GM23338 (cell line): ENCODE measurements at regions not wholly inside any gene's neighbourhood (a gene's known extent, or its start where the extent isn't known, plus 50 kb on each side); places are given as distances from the start of the nearest gene placed in this dataset.
"Not testable (repeated sequence)": the region's sequence is repeated elsewhere in the genome, so short reads cannot be mapped to it uniquely, and the experiment has no call there.

Experiments
- ATAC-seq: fragments of 200-7000 bp; cut with Tn5 transposase; 3 replicates; pipeline ENCODE4 v1.9.1; 2020
- DNase-seq: peaks from one replicate; pipeline ENCODE4 v3.0.0-alpha.2; 2015; ENCODE audit warnings: low spot score
- H2AFZ ChIP-seq: fragments of 200-600 bp; sonication (generic); 2 replicates; pipeline ENCODE4 v1.8.0; 2016; ENCODE audit warnings: antibody characterized with exemption, mild to moderate bottlenecking, moderate library complexity
- H3F3A ChIP-seq: fragments of 200-600 bp; sonication (generic); replicated peaks from 2 replicates; pipeline ENCODE4 v1.8.0; 2017; ENCODE audit warnings: antibody characterized with exemption, mixed run types, low read depth
- H3K27ac ChIP-seq: fragments of 200-600 bp; sonication (generic); 2 replicates; pipeline ENCODE4 v1.6.1; 2016; ENCODE audit warnings: low read depth
- H3K27me3 ChIP-seq: fragments of 200-600 bp; sonication (generic); 2 replicates; pipeline ENCODE4 v1.8.0; 2016; ENCODE audit warnings: mild to moderate bottlenecking, mixed run types, moderate library complexity; ENCODE audit not compliant: insufficient read depth
- H3K36me3 ChIP-seq: fragments of 200-600 bp; sonication (generic); 2 replicates; pipeline ENCODE4 v1.8.0; 2016; ENCODE audit warnings: mild to moderate bottlenecking; ENCODE audit not compliant: insufficient read depth
- H3K4me1 ChIP-seq: fragments of 200-600 bp; sonication (generic); 2 replicates; pipeline ENCODE4 v1.8.0; 2016; ENCODE audit warnings: mild to moderate bottlenecking, moderate library complexity; ENCODE audit not compliant: insufficient read depth
- H3K4me2 ChIP-seq: fragments of 200-600 bp; sonication (generic); 2 replicates; pipeline ENCODE4 v1.7.1; 2017; ENCODE audit warnings: mixed run types
- H3K4me3 ChIP-seq: fragments of 200-600 bp; sonication (generic); 2 replicates; pipeline ENCODE4 v1.6.1; 2016; ENCODE audit warnings: mixed run types
- H3K79me2 ChIP-seq: fragments of 200-600 bp; sonication (generic); replicated peaks from 2 replicates; pipeline ENCODE4 v1.8.0; 2017; ENCODE audit warnings: mild to moderate bottlenecking; ENCODE audit not compliant: insufficient read depth
- H3K9me2 ChIP-seq: fragments of 200-600 bp; sonication (generic); 2 replicates; pipeline ENCODE4 v1.8.0; 2017; ENCODE audit not compliant: insufficient read depth
- H4K20me1 ChIP-seq: fragments of 200-600 bp; sonication (generic); replicated peaks from 2 replicates; pipeline ENCODE4 v1.8.0; 2017; ENCODE audit warnings: mild to moderate bottlenecking; ENCODE audit not compliant: insufficient read depth
- H3K27ac Mint-ChIP-seq: 2 replicates; pipeline ENCODE4 v1.8.0; 2020; ENCODE audit warnings: inconsistent platforms, mild to moderate bottlenecking, moderate library complexity, mixed read lengths
- H3K27me3 Mint-ChIP-seq: 3 replicates; pipeline ENCODE4 v1.8.0; 2022; ENCODE audit warnings: low read depth, mild to moderate bottlenecking, moderate library complexity, mixed read lengths, inconsistent platforms; ENCODE audit not compliant: insufficient read depth, poor library complexity
- H3K36me3 Mint-ChIP-seq: 3 replicates; pipeline ENCODE4 v1.8.0; 2021; ENCODE audit warnings: low read depth, mild to moderate bottlenecking, inconsistent platforms, moderate library complexity, mixed read lengths
- H3K4me1 Mint-ChIP-seq: 3 replicates; pipeline ENCODE4 v1.8.0; 2020; ENCODE audit warnings: mild to moderate bottlenecking, inconsistent platforms, mixed read lengths
- H3K4me3 Mint-ChIP-seq: 3 replicates; pipeline ENCODE4 v1.8.0; 2021; ENCODE audit warnings: moderate library complexity, mild to moderate bottlenecking, inconsistent platforms, mixed read lengths
- H3K9me3 Mint-ChIP-seq: 3 replicates; pipeline ENCODE4 v1.8.0; 2020; ENCODE audit warnings: moderate library complexity, mild to moderate bottlenecking, inconsistent platforms, mixed read lengths

GRCh38 chr15:21735837-21736236, 141.7 kb downstream of the POTEB start:
- not testable (repeated sequence) for H3K4me3 ChIP-seq, DNase-seq

DNA sequence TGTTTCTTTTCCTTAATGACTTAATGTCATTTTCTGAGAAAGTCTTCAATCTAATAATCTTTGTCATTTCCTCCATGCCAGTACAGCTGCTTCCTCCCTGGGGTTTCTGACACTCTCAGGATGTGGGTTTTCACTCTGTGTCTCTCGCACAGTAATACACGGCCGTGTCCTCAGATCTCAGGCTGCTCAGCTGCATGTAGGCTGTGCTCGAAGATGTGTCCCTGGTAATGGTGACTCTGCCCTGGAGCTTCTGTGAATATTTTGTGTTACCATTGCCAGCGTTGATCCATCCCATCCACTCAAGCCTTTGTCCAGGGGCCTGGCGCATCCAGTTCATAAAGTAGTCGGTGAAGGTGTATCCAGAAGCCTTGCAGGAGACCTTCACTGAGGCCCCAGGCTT, 142.2 kb downstream of the POTEB start:
- H3K4me3 Mint-ChIP-seq, H3K27me3 ChIP-seq, H3F3A ChIP-seq, H3K79me2 ChIP-seq, H3K9me2 ChIP-seq, H3K27me3 Mint-ChIP-seq, H3K4me1 ChIP-seq, H3K36me3 ChIP-seq, H4K20me1 ChIP-seq, H3K36me3 Mint-ChIP-seq, ATAC-seq, H3K27ac ChIP-seq, DNase-seq, H3K27ac Mint-ChIP-seq, H3K4me2 ChIP-seq, H3K9me3 Mint-ChIP-seq, H3K4me3 ChIP-seq, H3K4me1 Mint-ChIP-seq, H2AFZ ChIP-seq: not testable (repeated sequence)

More at GRCh38 chr15:21735837-21736236, 141.7 kb downstream of the POTEB start:
- H2AFZ ChIP-seq, H3K27ac ChIP-seq, H3K9me3 Mint-ChIP-seq, H3K27me3 Mint-ChIP-seq, H3K79me2 ChIP-seq, H3K4me1 ChIP-seq, H3K36me3 Mint-ChIP-seq, H3F3A ChIP-seq, H3K27ac Mint-ChIP-seq, H3K4me3 Mint-ChIP-seq, H4K20me1 ChIP-seq, H3K4me2 ChIP-seq, H3K36me3 ChIP-seq, ATAC-seq, H3K27me3 ChIP-seq, H3K4me1 Mint-ChIP-seq, H3K9me2 ChIP-seq: not testable (repeated sequence)

- not testable (repeated sequence) for DNase-seq, H3K27me3 Mint-ChIP-seq, H3K4me1 Mint-ChIP-seq, H3K27me3 ChIP-seq, H3K4me2 ChIP-seq, H3K9me3 Mint-ChIP-seq, H3K79me2 ChIP-seq, H3K4me3 Mint-ChIP-seq, H3F3A ChIP-seq, H3K27ac Mint-ChIP-seq, H3K27ac ChIP-seq, ATAC-seq, H3K36me3 ChIP-seq, H3K9me2 ChIP-seq, H3K4me3 ChIP-seq, H3K4me1 ChIP-seq, H3K36me3 Mint-ChIP-seq, H4K20me1 ChIP-seq, H2AFZ ChIP-seq
These were observed 146.0 kb downstream of the POTEB start for GRCh38 chr15:21731496-21731895.

- not testable (repeated sequence) for H3K36me3 Mint-ChIP-seq, H4K20me1 ChIP-seq, H3K9me3 Mint-ChIP-seq, H3K9me2 ChIP-seq, H3K36me3 ChIP-seq, H3K4me3 ChIP-seq, H3K4me1 Mint-ChIP-seq, ATAC-seq, H3K4me2 ChIP-seq, DNase-seq, H3K79me2 ChIP-seq, H3K27ac ChIP-seq, H3K27me3 Mint-ChIP-seq, H3K27ac Mint-ChIP-seq, H2AFZ ChIP-seq, H3K27me3 ChIP-seq, H3K4me3 Mint-ChIP-seq, H3K4me1 ChIP-seq, H3F3A ChIP-seq
These were observed 146.8 kb downstream of the POTEB start for GRCh38 chr15:21730427-21731405.

- H3K36me3 ChIP-seq, H3K9me2 ChIP-seq, H3K4me3 ChIP-seq, H3K4me1 Mint-ChIP-seq, H3K4me2 ChIP-seq, H3K36me3 Mint-ChIP-seq, H3F3A ChIP-seq, H4K20me1 ChIP-seq, H3K4me1 ChIP-seq, DNase-seq, H3K27me3 ChIP-seq, H3K79me2 ChIP-seq, H3K4me3 Mint-ChIP-seq, H3K27me3 Mint-ChIP-seq, ATAC-seq, H3K9me3 Mint-ChIP-seq, H3K27ac Mint-ChIP-seq, H2AFZ ChIP-seq, H3K27ac ChIP-seq: not testable (repeated sequence)
These were observed 152.5 kb downstream of the POTEB start for GRCh38 chr15:21724988-21725387.

GRCh38 chr15:21721115-21721514, 156.4 kb downstream of the POTEB start:
- H3K36me3 Mint-ChIP-seq, ATAC-seq, H4K20me1 ChIP-seq, H3K27ac Mint-ChIP-seq, H3K4me1 Mint-ChIP-seq, H3K27ac ChIP-seq, H3K36me3 ChIP-seq, H3K79me2 ChIP-seq, H3F3A ChIP-seq, H3K4me1 ChIP-seq, DNase-seq, H3K27me3 ChIP-seq, H3K4me3 ChIP-seq, H3K27me3 Mint-ChIP-seq, H2AFZ ChIP-seq, H3K4me2 ChIP-seq, H3K4me3 Mint-ChIP-seq, H3K9me3 Mint-ChIP-seq, H3K9me2 ChIP-seq: not testable (repeated sequence)
